Esophagus squamous epithelium (tissue), 5 donors: ENCODE measurements at regions not wholly inside any gene's neighbourhood (a gene's known extent, or its start where the extent isn't known, plus 50 kb on each side); places are given as distances from the start of the nearest gene placed in this dataset.
A peak's percentile ranks its signal among the peaks of the same experiment; 100 is the strongest.

Source experiments
- DNase-seq: peaks from one replicate; lab custom pipeline; 2025; lab: John Stamatoyannopoulos, UW
- H3K27ac ChIP-seq, 4 donors: fragments of 200-600 bp; sonication (generic); one replicate each; pipeline ENCODE4 v1.5.1; 2016 to 2019; ENCODE audit warnings: mild to moderate bottlenecking in 1 of 4
- H3K27me3 ChIP-seq, 4 donors: fragments of 200-600 bp; sonication (generic); 1 replicate in 3 of 4; 2 replicates in 1 of 4; pipeline versions ENCODE4 v1.5.1 to v1.6.0; 2017 to 2021; ENCODE audit warnings: antibody characterized with exemption in 1 of 4
- H3K36me3 ChIP-seq, 3 donors: fragments of 200-600 bp; sonication (generic); one replicate each; pipeline ENCODE4 v1.5.1; 2016 to 2019
- H3K4me1 ChIP-seq, 3 donors: fragments of 200-600 bp; sonication (generic); one replicate each; pipeline ENCODE4 v1.5.1; 2017 to 2019
- H3K4me3 ChIP-seq, 4 donors: fragments of 200-600 bp; sonication (generic); 1 replicate in 3 of 4; 2 replicates in 1 of 4; pipeline ENCODE4 v1.5.1; 2016 to 2019; ENCODE audit warnings: mild to moderate bottlenecking in 2 of 4, moderate library complexity in 1 of 4
- H3K9me3 ChIP-seq, 3 donors: fragments of 200-600 bp; sonication (generic); one replicate each; pipeline ENCODE4 v1.5.1; 2016 to 2019
- POLR2A ChIP-seq, 4 donors: fragments of 450-650 bp; IDR thresholded peaks; one replicate each; pipeline ENCODE4 v1.6.1; 2017; ENCODE audit warnings: antibody characterized with exemption in 4 of 4, mild to moderate bottlenecking in 4 of 4, moderate library complexity in 3 of 4
- whole genome bisulfite sequencing, 2 donors: methylation state at CpG; one replicate each; pipeline ENCODE4 v1.1.5; 2018; 5-methylcytosine and 5-hydroxymethylcytosine counted together
- intact Hi-C: fragments of 100-400 bp; cut with DNase I; formaldehyde crosslinking; loops from one replicate; pipeline ENCODE4 v1.15.0; 2022
- TF ChIP-seq, protein P1 (sequence below), 6 experiments: fragments of 450-650 bp in 4 of 6; fragments of 200-600 bp in 2 of 6; sonication (generic) in 2 of 6; IDR thresholded peaks; one replicate each; pipeline ENCODE4 v1.5.1; 2016 to 2019; ENCODE audit warnings: antibody characterized with exemption in 6 of 6, mild to moderate bottlenecking in 4 of 6, moderate library complexity in 4 of 6
- donor health status: DM: yes; HTN: yes; CAD: no.

DNA sequence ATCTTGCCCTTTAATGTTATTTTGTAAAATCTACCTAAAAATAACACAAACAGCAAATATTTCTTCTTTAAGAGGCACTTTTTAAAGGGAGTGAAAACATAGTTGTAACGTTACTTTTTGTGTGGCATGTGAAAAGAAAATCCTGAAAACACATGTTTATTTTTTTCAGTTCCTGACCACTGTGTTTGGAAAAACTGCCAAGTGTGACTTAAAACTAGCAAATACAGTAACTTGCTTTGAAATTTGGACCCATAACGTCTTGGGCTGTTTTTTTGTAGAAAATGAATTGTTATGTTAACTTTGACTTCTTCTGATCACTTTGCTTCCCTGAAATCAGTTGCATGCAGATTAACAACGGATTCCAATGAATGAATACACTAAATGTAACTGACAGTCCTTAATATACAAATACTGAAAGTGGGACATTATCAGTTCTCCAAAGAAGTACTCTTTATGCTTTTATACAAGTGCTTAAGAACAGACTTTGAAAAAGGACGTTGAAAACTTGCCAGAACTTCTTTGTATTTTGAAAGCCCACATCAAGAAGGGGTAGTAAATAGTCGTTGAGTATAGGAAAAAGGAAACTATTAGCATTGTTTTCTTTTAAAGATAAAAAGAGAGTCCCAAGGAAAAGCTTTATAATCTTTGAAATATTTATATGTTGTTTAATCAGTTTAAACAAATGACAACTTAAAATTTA is 96.1 kb upstream of the ZEB2 start:
- Histone ChIP-seq H3K4me3 (no peak overlapping the region), H3K36me3 (no peaks in the 10 kb centered on the region), H3K27ac (no peak overlapping the region), H3K27me3 (no peaks in the 10 kb centered on the region), H3K4me1 (no peaks in the 10 kb centered on the region), H3K9me3 (no peaks in the 10 kb centered on the region)
- DNase-seq, result no peak
- intact Hi-C loops, result no loop called here
- WGBS, 2 donors, result 31 to 33% methylated on average over 5 of the region's 5 CpGs
- TF ChIP-seq POLR2A (IDR thresholded peaks at IDR 0.05), result no peak
- TF ChIP-seq, protein P1, sequence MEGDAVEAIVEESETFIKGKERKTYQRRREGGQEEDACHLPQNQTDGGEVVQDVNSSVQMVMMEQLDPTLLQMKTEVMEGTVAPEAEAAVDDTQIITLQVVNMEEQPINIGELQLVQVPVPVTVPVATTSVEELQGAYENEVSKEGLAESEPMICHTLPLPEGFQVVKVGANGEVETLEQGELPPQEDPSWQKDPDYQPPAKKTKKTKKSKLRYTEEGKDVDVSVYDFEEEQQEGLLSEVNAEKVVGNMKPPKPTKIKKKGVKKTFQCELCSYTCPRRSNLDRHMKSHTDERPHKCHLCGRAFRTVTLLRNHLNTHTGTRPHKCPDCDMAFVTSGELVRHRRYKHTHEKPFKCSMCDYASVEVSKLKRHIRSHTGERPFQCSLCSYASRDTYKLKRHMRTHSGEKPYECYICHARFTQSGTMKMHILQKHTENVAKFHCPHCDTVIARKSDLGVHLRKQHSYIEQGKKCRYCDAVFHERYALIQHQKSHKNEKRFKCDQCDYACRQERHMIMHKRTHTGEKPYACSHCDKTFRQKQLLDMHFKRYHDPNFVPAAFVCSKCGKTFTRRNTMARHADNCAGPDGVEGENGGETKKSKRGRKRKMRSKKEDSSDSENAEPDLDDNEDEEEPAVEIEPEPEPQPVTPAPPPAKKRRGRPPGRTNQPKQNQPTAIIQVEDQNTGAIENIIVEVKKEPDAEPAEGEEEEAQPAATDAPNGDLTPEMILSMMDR (IDR thresholded peaks at IDR 0.05), result no peak

DNA sequence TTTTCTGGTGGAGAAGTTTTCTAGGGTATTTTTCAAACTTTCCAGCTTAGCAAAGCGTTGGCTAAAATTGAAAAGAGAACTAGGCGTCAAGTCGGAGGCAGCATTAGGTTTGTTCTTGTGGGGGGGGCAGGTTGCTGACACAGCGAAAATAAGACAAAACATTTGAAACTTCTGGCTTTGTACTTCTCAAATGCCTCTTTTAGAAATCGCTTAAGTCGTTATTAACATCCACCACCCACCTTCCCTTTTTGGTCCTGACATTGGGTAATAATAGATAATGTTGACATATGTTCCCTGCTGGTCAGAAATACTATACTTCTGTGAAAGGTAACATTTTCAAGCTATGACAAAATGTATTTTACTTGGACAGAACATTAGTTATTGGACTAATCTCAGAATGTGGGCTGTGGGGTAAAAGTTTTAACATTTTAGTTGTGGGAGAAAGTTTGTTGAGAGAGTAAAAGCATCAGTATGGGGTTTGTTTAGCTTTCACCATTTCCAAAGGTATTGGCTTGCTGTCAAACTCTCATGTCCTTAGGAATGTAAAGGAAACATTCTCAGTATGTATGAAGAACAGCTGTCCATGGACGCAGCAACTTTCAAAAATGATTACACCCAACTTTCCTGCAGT is 88.1 kb upstream of the ZEB2 start:
- intact Hi-C loops, result no loop called here
- Histone ChIP-seq H3K4me3 (no peak overlapping the region), H3K4me1 (no peaks in the 10 kb centered on the region), H3K9me3 (no peaks in the 10 kb centered on the region), H3K27ac (peak overlapping the region in 2 of 4 donors; percentile 0 to 40), H3K27me3 (no peaks in the 10 kb centered on the region), H3K36me3 (no peaks in the 10 kb centered on the region)
- 50 to 58% methylated on average over 7 of the region's 7 CpGs for WGBS, 2 donors
- no peak for TF ChIP-seq POLR2A (IDR thresholded peaks at IDR 0.05)
- TF ChIP-seq, protein P1 (IDR thresholded peaks at IDR 0.05), result no peak
- no peak for DNase-seq

GRCh38 chr2:144607099-144607498 is 87.2 kb upstream of the ZEB2 start:
- intact Hi-C loops, result no loop called here
- TF ChIP-seq, protein P1 (IDR thresholded peaks at IDR 0.05), result no peak
- TF ChIP-seq POLR2A (IDR thresholded peaks at IDR 0.05), result peak in 1 of 4 donors; percentile 15
- 66 to 84% methylated on average over 5 to 8 of the region's 8 CpGs for WGBS, 2 donors
- Histone ChIP-seq H3K27ac (peak overlapping the region in 2 of 4 donors; percentile 60 to 83), H3K36me3 (no peaks in the 10 kb centered on the region), H3K9me3 (no peaks in the 10 kb centered on the region), H3K4me3 (no peak overlapping the region), H3K27me3 (no peaks in the 10 kb centered on the region), H3K4me1 (no peaks in the 10 kb centered on the region)
- no peak for DNase-seq

DNA sequence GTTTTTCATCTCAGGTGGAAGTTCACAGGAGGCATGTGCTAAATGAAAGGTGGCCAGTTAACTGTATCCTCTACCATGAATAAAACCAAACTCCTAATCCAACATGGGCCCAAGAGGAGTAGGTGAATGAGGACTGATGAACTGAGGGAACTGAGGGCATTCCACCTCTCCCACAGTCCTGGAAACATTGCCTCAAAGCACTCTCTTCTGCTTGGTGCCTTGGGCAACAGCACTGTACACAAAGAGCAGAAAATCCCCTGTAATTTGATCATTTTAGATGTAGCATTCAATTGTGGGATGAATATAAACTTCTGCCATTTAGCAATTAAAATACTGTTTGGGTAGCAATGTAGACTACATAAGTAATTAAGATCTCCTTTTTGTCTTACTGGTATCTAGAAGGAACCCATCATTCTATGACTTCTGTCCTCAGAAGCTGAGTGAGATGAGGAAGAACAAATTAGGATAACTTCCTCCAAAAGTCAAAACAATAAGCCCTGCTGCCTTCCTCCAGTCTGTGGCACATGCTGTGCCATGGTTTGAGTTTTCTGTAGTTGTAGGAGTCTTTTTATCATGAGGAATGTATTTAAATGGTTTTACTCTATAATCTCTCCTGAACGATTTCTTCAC is 86.7 kb upstream of the ZEB2 start:
- intact Hi-C loops, result no loop called here
- 86 to 100% methylated on average over 1 of the region's 1 CpG for WGBS, 2 donors
- H3K4me3 ChIP-seq, result no peak overlapping the region
- TF ChIP-seq, protein P1 (IDR thresholded peaks at IDR 0.05), result no peak
- no peak for TF ChIP-seq POLR2A (IDR thresholded peaks at IDR 0.05)
- no peaks in the 10 kb centered on the region for H3K9me3 ChIP-seq
- peak overlapping the region in 2 of 4 donors; percentile 60 to 83 for H3K27ac ChIP-seq
- no peak for DNase-seq
- no peaks in the 10 kb centered on the region for H3K36me3 ChIP-seq
- H3K27me3 ChIP-seq, result no peaks in the 10 kb centered on the region
- no peaks in the 10 kb centered on the region for H3K4me1 ChIP-seq
